Vagina (tissue), 2 donors: ENCODE measurements at regions not wholly inside any gene's neighbourhood (a gene's known extent, or its start where the extent isn't known, plus 50 kb on each side); places are given as distances from the start of the nearest gene placed in this dataset.

ENCODE experiments used
- DNase-seq, 2 donors: peaks; one replicate each; pipeline ENCODE4 v3.0.0-alpha.2; 2017; ENCODE audit errors: extremely low spot score in 2 of 2
- H3K27ac ChIP-seq: fragments of 200-600 bp; sonication (generic); one replicate; pipeline ENCODE4 v1.5.1; 2019
- H3K27me3 ChIP-seq: fragments of 200-600 bp; sonication (generic); one replicate; pipeline ENCODE4 v1.5.1; 2019
- H3K36me3 ChIP-seq, 2 donors: fragments of 200-600 bp; sonication (generic); one replicate each; pipeline ENCODE4 v1.5.1; 2017 to 2019
- H3K4me1 ChIP-seq: fragments of 200-600 bp; sonication (generic); one replicate; pipeline ENCODE4 v1.5.1; 2019
- H3K4me3 ChIP-seq, 2 donors: fragments of 200-600 bp; sonication (generic); 1 replicate in 1 of 2; 2 replicates in 1 of 2; pipeline ENCODE4 v1.5.1; 2016 to 2019
- H3K9me3 ChIP-seq: fragments of 200-600 bp; sonication (generic); one replicate; pipeline ENCODE4 v1.5.1; 2019
- POLR2A ChIP-seq, 2 donors: fragments of 450-650 bp; IDR thresholded peaks; one replicate each; pipeline ENCODE4 v1.6.1; 2017; ENCODE audit warnings: antibody characterized with exemption in 2 of 2, mild to moderate bottlenecking in 2 of 2, moderate library complexity in 2 of 2
- POLR2AphosphoS5 ChIP-seq, 2 donors: sonication (generic); formaldehyde crosslinking; IDR thresholded peaks; one replicate each; pipeline ENCODE4 v1.9.0; 2017; ENCODE audit warnings: antibody characterized with exemption in 2 of 2, mild to moderate bottlenecking in 2 of 2, low read depth in 1 of 2; ENCODE audit not compliant: insufficient read depth in 1 of 2
- intact Hi-C: fragments of 100-400 bp; cut with DNase I; formaldehyde crosslinking; loops from one replicate; pipeline ENCODE4 v1.15.1; 2023
- TF ChIP-seq, protein P1 (sequence below), 3 experiments: fragments of 450-650 bp in 2 of 3; fragments of 200-600 bp in 1 of 3; sonication (generic) in 1 of 3; IDR thresholded peaks; one replicate each; pipeline ENCODE4 v1.5.1; 2017 to 2019; ENCODE audit warnings: antibody characterized with exemption in 3 of 3, mild to moderate bottlenecking in 2 of 3, moderate library complexity in 2 of 3

DNA sequence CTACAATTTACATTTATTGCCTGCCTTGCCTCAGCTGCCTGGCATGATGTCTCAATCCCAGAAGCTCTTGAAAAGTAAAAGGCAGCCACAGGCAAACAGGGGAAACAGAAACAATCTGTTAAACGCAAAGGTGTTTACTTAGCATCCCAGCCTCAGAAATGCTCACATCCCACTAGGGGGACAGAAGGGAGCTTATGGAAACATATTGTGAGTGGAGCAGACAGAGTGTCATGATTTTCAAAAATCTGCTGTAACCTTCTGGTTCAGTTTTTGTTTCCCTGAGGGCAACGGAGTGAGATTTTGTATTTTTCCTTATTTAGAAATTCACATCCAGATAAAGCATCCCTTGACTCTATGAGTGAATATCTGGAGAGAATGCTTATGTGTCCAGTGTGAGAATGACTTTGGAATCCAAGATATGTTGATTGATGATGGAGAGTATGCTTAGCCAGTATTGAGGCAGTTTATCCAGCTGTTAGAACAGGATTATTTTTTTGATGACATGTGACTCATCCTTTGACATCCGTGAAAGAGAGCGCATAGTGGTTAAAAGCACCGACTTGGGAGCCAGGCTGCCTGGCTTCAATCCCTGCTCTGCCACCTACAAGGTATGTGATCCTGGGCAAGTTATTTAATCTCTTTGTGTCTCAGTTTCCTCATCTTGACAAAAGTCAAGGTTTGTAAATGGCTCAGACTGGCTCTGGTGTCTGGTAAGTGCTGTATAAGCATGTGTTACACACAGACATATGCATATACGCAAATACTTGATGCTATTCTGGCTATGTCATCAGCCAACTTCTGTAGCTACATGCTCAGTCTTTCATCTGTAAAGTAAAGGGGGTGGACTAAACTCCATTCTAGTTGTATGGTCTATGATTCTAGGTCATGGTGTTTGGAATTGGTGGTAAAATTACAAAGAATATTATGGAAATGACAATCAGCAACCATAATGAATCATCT lies 381.2 kb downstream of the RAPGEF2 start:
- intact Hi-C loops = no loop called here
- no peaks in the 10 kb centered on the region for H3K9me3 ChIP-seq
- no peak for DNase-seq
- no peak overlapping the region for H3K4me3 ChIP-seq
- H3K27ac ChIP-seq = no peak overlapping the region
- TF ChIP-seq POLR2A (IDR thresholded peaks at IDR 0.05) = no peak
- no peak for TF ChIP-seq POLR2AphosphoS5 (IDR thresholded peaks at IDR 0.05; ENCODE audit: insufficient read depth in 1 of 2, low read depth in 1 of 2)
- H3K4me1 ChIP-seq = no peaks in the 10 kb centered on the region
- no peaks in the 10 kb centered on the region for H3K27me3 ChIP-seq
- no peaks in the 10 kb centered on the region for H3K36me3 ChIP-seq

DNA sequence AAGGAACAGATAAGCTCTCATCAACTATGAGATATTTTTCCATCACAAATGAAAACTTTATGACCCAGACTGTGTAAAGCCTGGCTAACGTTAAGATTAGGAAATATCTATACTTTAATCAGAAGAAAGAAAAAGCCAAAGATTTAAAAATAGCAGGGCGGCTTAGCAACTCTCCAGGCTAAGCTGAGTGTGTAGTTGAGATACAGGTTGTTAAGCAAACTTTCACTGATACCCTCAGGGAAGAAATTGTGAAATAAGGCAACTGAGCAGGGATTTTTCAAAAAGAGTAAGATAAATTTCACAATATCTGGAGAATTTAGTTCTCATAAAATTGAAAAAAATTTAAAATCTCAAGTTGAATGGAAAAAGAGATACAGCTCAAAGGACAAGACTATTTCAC lies 382.0 kb downstream of the RAPGEF2 start:
- DNase-seq = no peak
- Histone ChIP-seq H3K9me3 (no peaks in the 10 kb centered on the region), H3K36me3 (no peaks in the 10 kb centered on the region), H3K4me3 (no peak overlapping the region), H3K27me3 (no peaks in the 10 kb centered on the region), H3K4me1 (no peaks in the 10 kb centered on the region), H3K27ac (no peak overlapping the region)
- intact Hi-C loops = no loop called here
- TF ChIP-seq, protein P1, sequence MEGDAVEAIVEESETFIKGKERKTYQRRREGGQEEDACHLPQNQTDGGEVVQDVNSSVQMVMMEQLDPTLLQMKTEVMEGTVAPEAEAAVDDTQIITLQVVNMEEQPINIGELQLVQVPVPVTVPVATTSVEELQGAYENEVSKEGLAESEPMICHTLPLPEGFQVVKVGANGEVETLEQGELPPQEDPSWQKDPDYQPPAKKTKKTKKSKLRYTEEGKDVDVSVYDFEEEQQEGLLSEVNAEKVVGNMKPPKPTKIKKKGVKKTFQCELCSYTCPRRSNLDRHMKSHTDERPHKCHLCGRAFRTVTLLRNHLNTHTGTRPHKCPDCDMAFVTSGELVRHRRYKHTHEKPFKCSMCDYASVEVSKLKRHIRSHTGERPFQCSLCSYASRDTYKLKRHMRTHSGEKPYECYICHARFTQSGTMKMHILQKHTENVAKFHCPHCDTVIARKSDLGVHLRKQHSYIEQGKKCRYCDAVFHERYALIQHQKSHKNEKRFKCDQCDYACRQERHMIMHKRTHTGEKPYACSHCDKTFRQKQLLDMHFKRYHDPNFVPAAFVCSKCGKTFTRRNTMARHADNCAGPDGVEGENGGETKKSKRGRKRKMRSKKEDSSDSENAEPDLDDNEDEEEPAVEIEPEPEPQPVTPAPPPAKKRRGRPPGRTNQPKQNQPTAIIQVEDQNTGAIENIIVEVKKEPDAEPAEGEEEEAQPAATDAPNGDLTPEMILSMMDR (IDR thresholded peaks at IDR 0.05) = no peak
- no peak for TF ChIP-seq POLR2A (IDR thresholded peaks at IDR 0.05)
- TF ChIP-seq POLR2AphosphoS5 (IDR thresholded peaks at IDR 0.05; ENCODE audit: insufficient read depth in 1 of 2, low read depth in 1 of 2) = no peak

DNA sequence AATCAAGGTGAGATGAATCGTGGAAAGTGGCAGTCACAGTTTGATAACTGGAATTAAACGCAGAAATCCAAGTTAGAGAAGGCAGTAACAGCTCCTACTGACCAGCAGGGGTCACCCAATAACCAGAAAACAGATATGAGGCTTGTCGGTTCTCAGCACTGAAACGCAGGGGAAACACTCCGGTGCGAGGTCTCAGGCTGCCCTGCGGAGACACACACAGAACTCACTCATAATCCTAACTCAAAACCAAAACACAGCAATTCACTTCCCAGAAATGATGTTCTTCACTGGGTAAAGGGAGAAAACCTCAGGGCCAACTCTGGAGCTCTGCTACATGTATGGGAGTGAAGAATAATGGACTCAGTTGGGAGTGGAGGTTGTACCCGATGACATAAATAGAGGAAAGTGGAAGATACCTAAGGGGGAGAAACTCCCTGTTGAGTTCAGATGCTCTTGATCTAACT lies 384.4 kb downstream of the RAPGEF2 start:
- Histone ChIP-seq H3K27ac (no peak overlapping the region), H3K36me3 (no peaks in the 10 kb centered on the region), H3K4me3 (no peak overlapping the region), H3K27me3 (no peaks in the 10 kb centered on the region), H3K9me3 (peaks cover 7% of the 10 kb centered on the region), H3K4me1 (no peaks in the 10 kb centered on the region)
- intact Hi-C loops = no loop called here
- TF ChIP-seq, protein P1 (IDR thresholded peaks at IDR 0.05) = peak; percentile 46 to 63 (median 61)
- TF ChIP-seq POLR2A (IDR thresholded peaks at IDR 0.05) (no peak), POLR2AphosphoS5 (IDR thresholded peaks at IDR 0.05; ENCODE audit: insufficient read depth in 1 of 2, low read depth in 1 of 2) (no peak)
- no peak for DNase-seq

DNA sequence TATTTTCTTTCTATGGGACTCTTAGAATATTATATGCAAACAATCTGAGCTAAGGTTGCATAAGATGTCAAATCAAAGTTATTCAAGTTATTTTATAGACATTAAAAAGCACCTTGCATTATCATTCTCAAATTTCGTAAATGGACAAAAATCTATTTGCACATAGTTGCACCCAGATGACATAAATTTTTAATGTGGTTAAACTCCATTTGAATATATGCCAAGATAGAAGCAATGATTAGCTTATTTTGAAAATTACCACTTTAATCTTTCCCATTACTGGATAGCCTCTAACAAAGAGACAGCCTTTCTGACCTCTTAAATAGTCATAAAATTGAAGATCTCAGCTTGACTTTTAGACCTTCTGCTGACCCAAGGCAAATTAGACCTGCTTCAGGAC lies 386.8 kb downstream of the RAPGEF2 start:
- Histone ChIP-seq H3K4me1 (no peaks in the 10 kb centered on the region), H3K4me3 (no peak overlapping the region), H3K27ac (no peak overlapping the region), H3K27me3 (no peaks in the 10 kb centered on the region), H3K9me3 (peaks cover 7% of the 10 kb centered on the region), H3K36me3 (no peaks in the 10 kb centered on the region)
- intact Hi-C loops = no loop called here
- no peak for TF ChIP-seq POLR2AphosphoS5 (IDR thresholded peaks at IDR 0.05; ENCODE audit: insufficient read depth in 1 of 2, low read depth in 1 of 2)
- no peak for TF ChIP-seq POLR2A (IDR thresholded peaks at IDR 0.05)
- TF ChIP-seq, protein P1 (IDR thresholded peaks at IDR 0.05) = no peak
- DNase-seq = no peak

DNA sequence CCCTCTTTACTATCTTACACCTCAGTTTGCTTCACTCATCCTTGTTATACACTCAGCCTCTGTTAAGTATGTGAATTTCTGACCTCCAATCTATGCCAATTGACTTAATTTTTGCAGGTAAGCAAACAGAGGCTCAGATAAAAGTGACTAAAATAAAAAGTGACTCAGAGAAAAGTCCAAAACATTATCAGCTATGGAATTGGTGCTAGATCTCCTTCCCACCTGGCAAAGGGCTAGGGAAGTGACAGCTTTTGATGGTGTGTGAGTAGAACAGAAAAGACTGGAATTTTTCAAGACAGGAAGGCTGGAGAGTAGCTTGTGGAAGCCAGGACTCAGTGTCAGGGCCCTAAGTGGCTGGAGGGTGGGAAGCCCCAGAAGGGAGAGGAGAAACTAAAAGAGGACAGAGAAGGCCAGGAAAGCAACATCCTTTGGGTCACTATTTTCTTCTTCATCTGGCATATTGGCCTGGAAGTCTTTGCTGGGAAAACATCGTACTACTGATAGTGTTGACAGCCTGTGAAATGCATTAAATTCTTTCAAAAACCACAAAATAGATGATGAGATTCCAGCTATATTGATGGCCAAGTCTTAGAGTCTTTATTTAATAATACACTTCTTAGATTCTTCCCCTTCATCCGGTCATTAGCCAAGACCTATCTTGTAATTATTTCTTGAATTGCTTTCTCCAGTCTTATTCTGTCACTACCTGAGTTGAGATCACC lies 392.8 kb downstream of the RAPGEF2 start:
- Histone ChIP-seq H3K36me3 (no peaks in the 10 kb centered on the region), H3K27me3 (no peaks in the 10 kb centered on the region), H3K4me1 (no peaks in the 10 kb centered on the region), H3K9me3 (peaks cover 7% of the 10 kb centered on the region), H3K4me3 (no peak overlapping the region), H3K27ac (no peak overlapping the region)
- DNase-seq = no peak
- intact Hi-C loops = no loop called here
- TF ChIP-seq POLR2AphosphoS5 (IDR thresholded peaks at IDR 0.05; ENCODE audit: insufficient read depth in 1 of 2, low read depth in 1 of 2) (no peak), POLR2A (IDR thresholded peaks at IDR 0.05) (no peak)
- TF ChIP-seq, protein P1 (IDR thresholded peaks at IDR 0.05) = no peak
